Tibial artery (tissue), 4 donors: ENCODE measurements at regions not wholly inside any gene's neighbourhood (a gene's known extent, or its start where the extent isn't known, plus 50 kb on each side); places are given as distances from the start of the nearest gene placed in this dataset.

Source experiments
- DNase-seq, 2 donors: peaks; one replicate each; pipeline ENCODE4 v3.0.0-alpha.2; 2019
- H3K27ac ChIP-seq, 2 donors: fragments of 200-600 bp; sonication (generic) in 1 of 2; 1 replicate in 1 of 2; 2 replicates in 1 of 2; pipeline ENCODE4 v1.5.1; 2018 to 2019; ENCODE audit warnings: mild to moderate bottlenecking in 1 of 2
- H3K27me3 ChIP-seq, 2 donors: fragments of 200-600 bp; sonication (generic) in 1 of 2; one replicate each; pipeline versions ENCODE4 v1.5.1 to v1.6.0; 2016 to 2019
- H3K36me3 ChIP-seq, 3 donors: fragments of 200-600 bp; sonication (generic) in 2 of 3; one replicate each; pipeline ENCODE4 v1.5.1; 2016 to 2019; ENCODE audit warnings: mild to moderate bottlenecking in 2 of 3
- H3K4me1 ChIP-seq, 4 donors: fragments of 200-600 bp; sonication (generic) in 2 of 4; 1 replicate in 3 of 4; 2 replicates in 1 of 4; pipeline ENCODE4 v1.5.1; 2016 to 2019
- H3K4me3 ChIP-seq, 2 donors: fragments of 200-600 bp; sonication (generic) in 1 of 2; 1 replicate in 1 of 2; 2 replicates in 1 of 2; pipeline ENCODE4 v1.5.1; 2018 to 2019; ENCODE audit warnings: mild to moderate bottlenecking in 2 of 2
- H3K9me3 ChIP-seq, 3 donors: fragments of 200-600 bp; sonication (generic) in 1 of 3; one replicate each; pipeline ENCODE4 v1.5.1; 2016 to 2019
- intact Hi-C: fragments of 100-400 bp; cut with DNase I; formaldehyde crosslinking; loops from one replicate; pipeline ENCODE4 v1.15.0; 2023; ENCODE audit warnings: low total_unique reads
- TF ChIP-seq, protein P1 (sequence below), 2 experiments: fragments of 200-600 bp in 1 of 2; fragments of 450-650 bp in 1 of 2; IDR thresholded peaks; one replicate each; pipeline ENCODE4 v1.5.1; 2017 to 2019; ENCODE audit warnings: antibody characterized with exemption in 2 of 2, mild to moderate bottlenecking in 1 of 2, moderate library complexity in 1 of 2

- TF ChIP-seq, protein P1, sequence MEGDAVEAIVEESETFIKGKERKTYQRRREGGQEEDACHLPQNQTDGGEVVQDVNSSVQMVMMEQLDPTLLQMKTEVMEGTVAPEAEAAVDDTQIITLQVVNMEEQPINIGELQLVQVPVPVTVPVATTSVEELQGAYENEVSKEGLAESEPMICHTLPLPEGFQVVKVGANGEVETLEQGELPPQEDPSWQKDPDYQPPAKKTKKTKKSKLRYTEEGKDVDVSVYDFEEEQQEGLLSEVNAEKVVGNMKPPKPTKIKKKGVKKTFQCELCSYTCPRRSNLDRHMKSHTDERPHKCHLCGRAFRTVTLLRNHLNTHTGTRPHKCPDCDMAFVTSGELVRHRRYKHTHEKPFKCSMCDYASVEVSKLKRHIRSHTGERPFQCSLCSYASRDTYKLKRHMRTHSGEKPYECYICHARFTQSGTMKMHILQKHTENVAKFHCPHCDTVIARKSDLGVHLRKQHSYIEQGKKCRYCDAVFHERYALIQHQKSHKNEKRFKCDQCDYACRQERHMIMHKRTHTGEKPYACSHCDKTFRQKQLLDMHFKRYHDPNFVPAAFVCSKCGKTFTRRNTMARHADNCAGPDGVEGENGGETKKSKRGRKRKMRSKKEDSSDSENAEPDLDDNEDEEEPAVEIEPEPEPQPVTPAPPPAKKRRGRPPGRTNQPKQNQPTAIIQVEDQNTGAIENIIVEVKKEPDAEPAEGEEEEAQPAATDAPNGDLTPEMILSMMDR (IDR thresholded peaks at IDR 0.05): no peak
- H3K27ac ChIP-seq: no peak overlapping the region
- DNase-seq: no peak
These were observed 510.9 kb upstream of the TBX3 start for GRCh38 chr12:115194857-115195256.

DNA sequence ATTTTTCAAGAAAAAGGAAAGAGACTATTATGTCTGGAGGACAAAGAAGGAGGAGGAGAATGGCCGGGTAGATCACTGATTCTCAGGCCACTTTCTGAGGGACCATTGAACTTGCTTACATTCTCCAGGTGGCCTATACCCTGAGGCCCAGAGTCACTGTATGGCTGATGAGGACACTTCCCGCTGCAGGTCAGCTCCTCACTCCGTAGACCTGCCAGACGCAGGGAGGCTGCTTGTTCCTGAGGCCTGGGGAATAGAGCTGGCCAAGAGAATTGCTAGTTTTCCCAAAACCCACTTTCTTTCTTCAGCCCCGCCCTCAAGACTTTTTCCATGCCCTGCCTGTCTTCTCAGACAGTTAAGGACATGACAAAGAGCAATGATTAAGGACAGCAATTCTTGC, 510.5 kb upstream of the TBX3 start:
- Histone ChIP-seq H3K36me3 (no peaks in the 10 kb centered on the region), H3K9me3 (no peaks in the 10 kb centered on the region), H3K4me1 (no peaks in the 10 kb centered on the region), H3K27me3 (no peaks in the 10 kb centered on the region), H3K27ac (no peak overlapping the region), H3K4me3 (no peak overlapping the region)
- no peak for DNase-seq
- intact Hi-C loops: no loop called here
- TF ChIP-seq, protein P1 (IDR thresholded peaks at IDR 0.05): no peak

More at GRCh38 chr12:115194857-115195256, 510.9 kb upstream of the TBX3 start:
- H3K4me3 ChIP-seq: no peak overlapping the region
- no peaks in the 10 kb centered on the region for H3K36me3 ChIP-seq
- no peaks in the 10 kb centered on the region for H3K27me3 ChIP-seq
- intact Hi-C loops: no loop called here
- no peaks in the 10 kb centered on the region for H3K9me3 ChIP-seq
- no peaks in the 10 kb centered on the region for H3K4me1 ChIP-seq

DNA sequence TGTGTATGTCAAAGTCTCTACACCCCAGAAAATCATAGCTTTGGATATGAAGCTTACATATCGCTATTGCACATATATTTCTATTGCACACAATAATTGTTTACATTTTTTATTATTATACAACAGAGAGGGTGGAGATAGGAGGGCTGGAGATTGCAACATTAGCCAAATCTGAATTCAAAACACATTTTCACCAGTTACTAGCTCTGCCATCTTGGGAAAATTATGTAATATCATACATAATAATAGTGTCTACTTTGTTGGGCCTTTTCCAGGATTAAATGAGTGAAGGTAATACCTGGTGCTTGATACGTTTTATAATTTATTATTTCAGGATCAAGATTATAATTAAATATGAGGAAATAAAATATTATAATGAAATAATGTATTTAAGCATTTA, 507.4 kb upstream of the TBX3 start:
- intact Hi-C loops: no loop called here
- H3K4me3 ChIP-seq: no peak overlapping the region
- H3K9me3 ChIP-seq: no peaks in the 10 kb centered on the region
- H3K27me3 ChIP-seq: no peaks in the 10 kb centered on the region
- H3K27ac ChIP-seq: no peak overlapping the region
- TF ChIP-seq, protein P1 (IDR thresholded peaks at IDR 0.05): no peak
- H3K4me1 ChIP-seq: no peaks in the 10 kb centered on the region
- no peak for DNase-seq
- no peaks in the 10 kb centered on the region for H3K36me3 ChIP-seq

- Histone ChIP-seq H3K27me3 (no peaks in the 10 kb centered on the region), H3K4me1 (no peaks in the 10 kb centered on the region), H3K4me3 (no peak overlapping the region), H3K9me3 (no peaks in the 10 kb centered on the region), H3K36me3 (no peaks in the 10 kb centered on the region), H3K27ac (no peak overlapping the region)
- intact Hi-C loops: no loop called here
- DNase-seq: no peak
- TF ChIP-seq, protein P1 (IDR thresholded peaks at IDR 0.05): no peak
These were observed 506.2 kb upstream of the TBX3 start for GRCh38 chr12:115190010-115190770.

DNA sequence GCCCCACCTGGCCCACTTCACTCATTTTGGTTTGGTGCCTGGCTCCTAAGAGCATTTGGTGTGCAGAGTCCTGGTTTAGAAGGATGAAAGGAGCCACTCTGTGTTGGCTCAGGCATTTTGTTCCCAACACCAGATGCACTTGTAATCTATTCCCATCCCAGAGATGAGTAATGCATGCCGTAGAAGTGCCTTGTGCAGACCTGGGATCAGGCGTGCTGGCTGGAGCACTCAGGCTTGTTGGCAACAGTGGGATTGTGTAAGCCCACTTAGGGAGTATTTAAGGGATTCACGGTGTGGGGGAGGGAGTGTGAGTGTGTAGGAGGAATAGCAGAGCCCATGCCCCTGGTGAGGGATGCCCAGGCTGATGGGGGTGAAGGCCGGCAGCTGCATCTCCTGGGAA, 501.5 kb upstream of the TBX3 start:
- TF ChIP-seq, protein P1 (IDR thresholded peaks at IDR 0.05): no peak

More for the DNA sequence above, 501.5 kb upstream of the TBX3 start:
- Histone ChIP-seq H3K27ac (no peak overlapping the region), H3K4me3 (no peak overlapping the region), H3K9me3 (no peaks in the 10 kb centered on the region), H3K4me1 (no peaks in the 10 kb centered on the region), H3K36me3 (no peaks in the 10 kb centered on the region), H3K27me3 (no peaks in the 10 kb centered on the region)
- no peak for DNase-seq
- intact Hi-C loops: no loop called here
